ENCODE measurements at regions not wholly inside any gene's neighbourhood (a gene's known extent, or its start where the extent isn't known, plus 50 kb on each side); places are given as distances from the start of the nearest gene placed in this dataset.

GRCh38 chr11:101321222-101321621 lies 191.6 kb upstream of the PGR start:
- peak; percentile 8 for DNase-seq (ENCODE audit: low read depth, low spot score)
- in situ Hi-C loops (cut with HindIII; ENCODE audit: low pct_unique_long_range_greater_than_20kb, low sequenced_read_pairs): no loop called here

- no peak for DNase-seq (ENCODE audit: low read depth, low spot score)
- in situ Hi-C loops (cut with HindIII; ENCODE audit: low pct_unique_long_range_greater_than_20kb, low sequenced_read_pairs): no loop called here
Measured at GRCh38 chr11:101306721-101307120, 177.1 kb upstream of the PGR start.

- in situ Hi-C loops (cut with HindIII; ENCODE audit: low pct_unique_long_range_greater_than_20kb, low sequenced_read_pairs): no loop called here
- DNase-seq (ENCODE audit: low read depth, low spot score): no peak
Measured at GRCh38 chr11:101305496-101305895, 175.9 kb upstream of the PGR start.

GRCh38 chr11:101299210-101299609 lies 169.6 kb upstream of the PGR start:
- in situ Hi-C loops (cut with HindIII; ENCODE audit: low pct_unique_long_range_greater_than_20kb, low sequenced_read_pairs): no loop called here

GRCh38 chr11:101296896-101297295 lies 167.3 kb upstream of the PGR start:
- no peak for DNase-seq (ENCODE audit: low read depth, low spot score)
- in situ Hi-C loops (cut with HindIII; ENCODE audit: low pct_unique_long_range_greater_than_20kb, low sequenced_read_pairs): no loop called here

More at GRCh38 chr11:101299210-101299609, 169.6 kb upstream of the PGR start:
- DNase-seq (ENCODE audit: low read depth, low spot score): no peak

- in situ Hi-C loops (cut with HindIII; ENCODE audit: low pct_unique_long_range_greater_than_20kb, low sequenced_read_pairs): no loop called here
- no peak for DNase-seq (ENCODE audit: low read depth, low spot score)
Measured at GRCh38 chr11:101292661-101293240, 163.1 kb upstream of the PGR start.

GRCh38 chr11:101291279-101291678 lies 161.7 kb upstream of the PGR start:
- DNase-seq (ENCODE audit: low read depth, low spot score): no peak
- in situ Hi-C loops (cut with HindIII; ENCODE audit: low pct_unique_long_range_greater_than_20kb, low sequenced_read_pairs): no loop called here

- in situ Hi-C loops (cut with HindIII; ENCODE audit: low pct_unique_long_range_greater_than_20kb, low sequenced_read_pairs): no loop called here
- peak; percentile 20 for DNase-seq (ENCODE audit: low read depth, low spot score)
Measured at GRCh38 chr11:101288392-101288791, 158.8 kb upstream of the PGR start.

GRCh38 chr11:101279728-101280127 lies 150.1 kb upstream of the PGR start:
- DNase-seq (ENCODE audit: low read depth, low spot score): no peak
- in situ Hi-C loops (cut with HindIII; ENCODE audit: low pct_unique_long_range_greater_than_20kb, low sequenced_read_pairs): no loop called here

GRCh38 chr11:101278286-101278685 lies 148.7 kb upstream of the PGR start:
- in situ Hi-C loops (cut with HindIII; ENCODE audit: low pct_unique_long_range_greater_than_20kb, low sequenced_read_pairs): no loop called here
- DNase-seq (ENCODE audit: low read depth, low spot score): no peak

- no peak for DNase-seq (ENCODE audit: low read depth, low spot score)
- in situ Hi-C loops (cut with HindIII; ENCODE audit: low pct_unique_long_range_greater_than_20kb, low sequenced_read_pairs): no loop called here
Measured at GRCh38 chr11:101277036-101277435, 147.4 kb upstream of the PGR start.

- in situ Hi-C loops (cut with HindIII; ENCODE audit: low pct_unique_long_range_greater_than_20kb, low sequenced_read_pairs): no loop called here
- no peak for DNase-seq (ENCODE audit: low read depth, low spot score)
Measured at GRCh38 chr11:101269990-101270660, 140.5 kb upstream of the PGR start.

- no peak for DNase-seq (ENCODE audit: low read depth, low spot score)
- in situ Hi-C loops (cut with HindIII; ENCODE audit: low pct_unique_long_range_greater_than_20kb, low sequenced_read_pairs): no loop called here
Measured at GRCh38 chr11:101269390-101269789, 139.8 kb upstream of the PGR start.

- in situ Hi-C loops (cut with HindIII; ENCODE audit: low pct_unique_long_range_greater_than_20kb, low sequenced_read_pairs): no loop called here
- DNase-seq (ENCODE audit: low read depth, low spot score): no peak
Measured at GRCh38 chr11:101267654-101268053, 138.0 kb upstream of the PGR start.

GRCh38 chr11:101264306-101264705 lies 134.7 kb upstream of the PGR start:
- in situ Hi-C loops (cut with HindIII; ENCODE audit: low pct_unique_long_range_greater_than_20kb, low sequenced_read_pairs): no loop called here
- no peak for DNase-seq (ENCODE audit: low read depth, low spot score)

- DNase-seq (ENCODE audit: low read depth, low spot score): no peak
- in situ Hi-C loops (cut with HindIII; ENCODE audit: low pct_unique_long_range_greater_than_20kb, low sequenced_read_pairs): no loop called here
Measured at GRCh38 chr11:101262995-101263394, 133.4 kb upstream of the PGR start.

GRCh38 chr11:101262258-101262657 lies 132.6 kb upstream of the PGR start:
- no peak for DNase-seq (ENCODE audit: low read depth, low spot score)
- in situ Hi-C loops (cut with HindIII; ENCODE audit: low pct_unique_long_range_greater_than_20kb, low sequenced_read_pairs): no loop called here

GRCh38 chr11:101255036-101255435 lies 125.4 kb upstream of the PGR start:
- no peak for DNase-seq (ENCODE audit: low read depth, low spot score)
- in situ Hi-C loops (cut with HindIII; ENCODE audit: low pct_unique_long_range_greater_than_20kb, low sequenced_read_pairs): no loop called here

- in situ Hi-C loops (cut with HindIII; ENCODE audit: low pct_unique_long_range_greater_than_20kb, low sequenced_read_pairs): no loop called here
- no peak for DNase-seq (ENCODE audit: low read depth, low spot score)
Measured at GRCh38 chr11:101254037-101254436, 124.4 kb upstream of the PGR start.

Data from SK-MEL-5 (cell line).